ENCODE measurements at regions not wholly inside any gene's neighbourhood (a gene's known extent, or its start where the extent isn't known, plus 50 kb on each side); places are given as distances from the start of the nearest gene placed in this dataset.
"Not testable (repeated sequence)": the region's sequence is repeated elsewhere in the genome, so short reads cannot be mapped to it uniquely, and the experiment has no call there.

- H3K4me3 ChIP-seq (ENCODE audit: low read depth, low read length): no peak overlapping the region
- peak; percentile 66 for DNase-seq (ENCODE audit: low read depth)
Observed at GRCh38 chr7:17041324-17041723, 159.5 kb upstream of the AGR3 start.

DNA sequence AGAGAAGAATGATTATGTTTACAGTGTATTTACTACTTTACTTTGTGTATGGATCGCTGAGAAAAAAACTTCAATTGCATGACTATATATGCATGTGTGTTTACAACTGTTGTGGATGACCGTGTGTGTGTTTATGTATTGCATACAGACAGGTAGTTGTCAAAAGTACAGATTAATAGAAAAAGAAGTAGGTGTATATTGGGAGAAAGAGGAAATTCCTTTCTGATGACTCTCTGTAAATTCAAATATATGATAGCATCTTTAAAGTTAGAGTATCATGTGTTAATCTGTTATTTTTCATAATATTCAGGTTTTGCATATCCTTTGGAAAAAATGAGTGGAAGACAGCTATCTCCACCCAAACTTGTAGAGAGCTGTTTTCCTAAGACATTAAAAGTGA, 160.4 kb upstream of the AGR3 start:
- DNase-seq (ENCODE audit: low read depth): no peak
- no peak overlapping the region for H3K4me3 ChIP-seq (ENCODE audit: low read depth, low read length)

DNA sequence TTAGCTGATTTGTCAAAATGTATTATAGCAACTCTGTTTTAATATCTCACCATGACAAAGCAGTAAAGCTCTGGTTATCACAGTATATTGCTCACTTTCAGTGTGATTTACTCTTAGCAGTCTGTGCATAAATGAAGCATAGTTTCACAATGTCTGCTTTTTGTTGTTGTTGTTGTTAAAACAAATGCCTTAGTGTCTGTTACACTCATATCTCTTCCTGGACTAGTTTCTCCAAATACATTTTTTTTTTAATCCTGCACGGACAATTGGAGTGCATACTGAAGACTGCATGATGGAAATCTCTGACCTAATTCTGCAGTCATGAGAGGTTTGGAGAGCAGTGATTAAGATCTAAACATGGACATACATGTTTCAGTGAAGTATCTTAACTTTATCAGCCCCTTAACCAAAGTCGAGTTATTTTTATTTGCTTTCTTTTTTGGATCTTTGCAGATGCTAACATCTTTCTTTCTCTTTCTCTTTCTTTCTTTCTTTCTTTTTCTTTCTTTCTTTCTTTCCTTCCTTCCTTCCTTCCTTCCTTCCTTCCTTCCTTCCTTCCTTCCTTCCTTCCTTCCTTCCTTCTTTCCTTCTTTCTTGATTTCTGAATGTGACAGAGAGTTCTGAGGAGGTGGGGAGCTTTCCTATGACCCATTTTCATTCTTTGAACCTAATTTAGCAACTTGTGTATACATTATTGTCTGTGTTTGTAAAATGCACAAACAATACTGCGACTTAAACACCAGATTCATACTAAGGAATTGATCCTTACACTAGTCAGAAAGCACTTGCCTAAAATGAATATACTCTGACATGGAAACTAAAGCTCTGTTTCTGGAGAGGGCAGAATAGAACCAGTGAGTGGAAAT, 161.5 kb upstream of the AGR3 start:
- DNase-seq (ENCODE audit: low read depth): no peak

GRCh38 chr7:17044396-17044795, 162.6 kb upstream of the AGR3 start:
- H3K4me3 ChIP-seq (ENCODE audit: low read depth, low read length): no peak overlapping the region
- DNase-seq (ENCODE audit: low read depth): no peak

More for the DNA sequence above, 161.5 kb upstream of the AGR3 start:
- no peak overlapping the region for H3K4me3 ChIP-seq (ENCODE audit: low read depth, low read length)

- H3K4me3 ChIP-seq (ENCODE audit: low read depth, low read length): no peak overlapping the region
- DNase-seq (ENCODE audit: low read depth): no peak
Observed at GRCh38 chr7:17044861-17045260, 163.1 kb upstream of the AGR3 start.

DNA sequence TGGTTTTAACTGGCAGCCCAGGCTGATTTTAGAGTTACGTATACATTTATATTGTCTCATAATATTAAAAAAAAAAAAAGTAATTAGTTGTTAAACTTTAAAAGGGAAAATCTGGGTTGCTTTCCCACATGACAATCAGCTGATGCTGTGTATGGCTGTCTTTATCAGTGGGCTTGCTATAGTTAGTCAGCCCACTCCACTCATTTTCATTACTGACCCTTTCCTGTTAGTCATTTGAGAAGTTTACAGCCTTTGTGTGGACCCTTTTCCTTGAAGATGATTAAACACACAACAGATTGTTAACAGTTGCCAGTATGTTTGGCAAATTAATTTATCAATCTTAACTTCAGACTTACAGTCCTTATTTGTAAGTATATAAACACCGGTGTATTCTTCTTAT, 164.5 kb upstream of the AGR3 start:
- DNase-seq (ENCODE audit: low read depth): no peak
- no peak overlapping the region for H3K4me3 ChIP-seq (ENCODE audit: low read depth, low read length)

GRCh38 chr7:17046666-17047065, 164.9 kb upstream of the AGR3 start:
- no peak for DNase-seq (ENCODE audit: low read depth)
- H3K4me3 ChIP-seq (ENCODE audit: low read depth, low read length): no peak overlapping the region

- not testable (repeated sequence) for H3K4me3 ChIP-seq (ENCODE audit: low read depth, low read length)
Observed at GRCh38 chr7:17053164-17053563, 171.4 kb upstream of the AGR3 start.

DNA sequence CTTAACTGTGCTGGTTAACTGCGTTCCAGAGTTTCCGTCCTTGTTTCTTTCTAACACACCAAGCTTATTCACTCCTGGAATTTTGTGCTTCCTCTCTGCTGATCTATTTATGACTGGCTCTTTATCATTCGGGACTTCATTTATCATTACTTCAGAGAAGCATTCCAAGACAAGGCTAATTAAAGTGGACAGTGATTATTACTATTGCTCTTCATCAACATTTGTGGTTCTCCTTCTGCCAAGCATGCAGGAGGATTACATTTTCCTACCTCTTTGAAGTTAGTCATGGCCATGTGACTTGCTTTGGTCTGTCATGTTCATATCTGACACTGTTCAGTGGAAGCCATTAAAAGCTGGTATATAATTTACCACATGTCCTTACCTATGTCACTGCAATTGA, 172.4 kb upstream of the AGR3 start:
- DNase-seq (ENCODE audit: low read depth): no peak
- no peak overlapping the region for H3K4me3 ChIP-seq (ENCODE audit: low read depth, low read length)

More at GRCh38 chr7:17053164-17053563, 171.4 kb upstream of the AGR3 start:
- not testable (repeated sequence) for DNase-seq (ENCODE audit: low read depth)

DNA sequence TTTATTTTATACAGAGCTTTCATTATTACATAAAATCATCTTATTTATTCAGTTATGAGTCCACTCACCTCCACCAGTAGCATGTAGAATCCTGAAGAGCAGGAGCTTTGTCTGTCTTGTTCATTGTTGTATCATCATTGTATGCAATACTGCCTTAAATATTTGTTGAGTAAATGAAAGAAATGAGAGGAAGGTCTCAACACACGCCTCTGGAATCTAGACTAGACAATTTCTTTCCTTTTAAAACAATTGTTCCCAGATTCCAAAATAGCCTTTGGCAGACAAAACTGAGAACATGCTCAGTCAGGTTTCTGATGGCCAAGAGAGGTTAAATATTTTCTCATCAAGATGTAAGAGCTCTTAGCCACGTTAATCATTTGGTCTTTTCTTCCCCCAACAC, 173.1 kb upstream of the AGR3 start:
- DNase-seq (ENCODE audit: low read depth): no peak
- H3K4me3 ChIP-seq (ENCODE audit: low read depth, low read length): no peak overlapping the region

GRCh38 chr7:17055596-17055995, 173.8 kb upstream of the AGR3 start:
- no peak for DNase-seq (ENCODE audit: low read depth)
- H3K4me3 ChIP-seq (ENCODE audit: low read depth, low read length): no peak overlapping the region

- DNase-seq (ENCODE audit: low read depth): no peak
Observed at GRCh38 chr7:17056491-17057142, 174.8 kb upstream of the AGR3 start.

GRCh38 chr7:17057143-17057509, 175.3 kb upstream of the AGR3 start:
- no peak overlapping the region for H3K4me3 ChIP-seq (ENCODE audit: low read depth, low read length)
- no peak for DNase-seq (ENCODE audit: low read depth)

More at GRCh38 chr7:17056491-17057142, 174.8 kb upstream of the AGR3 start:
- no peak overlapping the region for H3K4me3 ChIP-seq (ENCODE audit: low read depth, low read length)

DNA sequence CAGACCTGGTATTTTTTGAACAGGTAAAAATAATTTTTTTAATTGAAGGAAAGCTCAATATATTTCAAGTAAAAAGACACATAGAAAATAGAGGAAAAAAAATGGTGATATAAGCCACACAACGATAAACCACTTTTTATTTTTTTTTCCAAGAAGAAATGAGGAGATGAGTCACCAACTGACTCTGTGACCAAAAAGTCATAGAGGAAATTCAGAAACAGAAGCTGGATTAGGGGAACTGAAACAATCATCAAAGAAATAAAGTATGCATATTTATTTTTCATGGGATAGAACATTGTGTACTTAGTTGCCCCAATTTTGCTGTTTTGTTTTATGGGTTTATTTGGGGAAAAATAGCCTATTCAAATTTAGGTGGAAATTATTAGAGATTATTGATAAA, 176.8 kb upstream of the AGR3 start:
- no peak overlapping the region for H3K4me3 ChIP-seq (ENCODE audit: low read depth, low read length)
- no peak for DNase-seq (ENCODE audit: low read depth)

GRCh38 chr7:17060051-17060450, 178.3 kb upstream of the AGR3 start:
- no peak for DNase-seq (ENCODE audit: low read depth)
- no peak overlapping the region for H3K4me3 ChIP-seq (ENCODE audit: low read depth, low read length)

- H3K4me3 ChIP-seq (ENCODE audit: low read depth, low read length): no peak overlapping the region
- no peak for DNase-seq (ENCODE audit: low read depth)
Observed at GRCh38 chr7:17061443-17061842, 179.7 kb upstream of the AGR3 start.

- no peak for DNase-seq (ENCODE audit: low read depth)
- no peak overlapping the region for H3K4me3 ChIP-seq (ENCODE audit: low read depth, low read length)
Observed at GRCh38 chr7:17062151-17063044, 180.6 kb upstream of the AGR3 start.

- H3K4me3 ChIP-seq (ENCODE audit: low read depth, low read length): no peak overlapping the region
- no peak for DNase-seq (ENCODE audit: low read depth)
Observed at GRCh38 chr7:17063045-17063383, 181.2 kb upstream of the AGR3 start.

GRCh38 chr7:17067691-17068090, 185.9 kb upstream of the AGR3 start:
- no peak for DNase-seq (ENCODE audit: low read depth)
- H3K4me3 ChIP-seq (ENCODE audit: low read depth, low read length): no peak overlapping the region

DNA sequence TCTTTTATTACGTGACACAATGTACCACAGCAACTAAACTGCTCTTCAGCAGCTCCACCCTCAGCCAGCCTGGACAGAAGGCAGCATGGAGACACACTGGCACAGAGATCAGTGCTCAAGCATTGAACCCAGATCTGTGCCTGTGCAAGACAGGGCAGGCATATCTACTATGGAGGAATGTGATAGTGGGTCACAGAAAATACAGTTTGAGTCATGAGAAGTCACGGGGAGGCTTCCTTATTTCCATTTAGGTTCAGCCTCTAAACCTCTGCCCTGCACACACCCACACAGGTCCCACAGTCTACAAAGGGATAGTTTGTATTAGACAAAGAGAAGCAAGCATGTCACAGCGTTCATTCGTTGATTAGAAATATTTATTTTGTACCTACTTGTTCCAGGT, 187.4 kb upstream of the AGR3 start:
- no peak for DNase-seq (ENCODE audit: low read depth)
- no peak overlapping the region for H3K4me3 ChIP-seq (ENCODE audit: low read depth, low read length)

Measured in skeletal muscle cell (primary cell).